ENCODE measurements at regions not wholly inside any gene's neighbourhood (a gene's known extent, or its start where the extent isn't known, plus 50 kb on each side); places are given as distances from the start of the nearest gene placed in this dataset.
"Not testable (repeated sequence)": the region's sequence is repeated elsewhere in the genome, so short reads cannot be mapped to it uniquely, and the experiment has no call there.

DNA sequence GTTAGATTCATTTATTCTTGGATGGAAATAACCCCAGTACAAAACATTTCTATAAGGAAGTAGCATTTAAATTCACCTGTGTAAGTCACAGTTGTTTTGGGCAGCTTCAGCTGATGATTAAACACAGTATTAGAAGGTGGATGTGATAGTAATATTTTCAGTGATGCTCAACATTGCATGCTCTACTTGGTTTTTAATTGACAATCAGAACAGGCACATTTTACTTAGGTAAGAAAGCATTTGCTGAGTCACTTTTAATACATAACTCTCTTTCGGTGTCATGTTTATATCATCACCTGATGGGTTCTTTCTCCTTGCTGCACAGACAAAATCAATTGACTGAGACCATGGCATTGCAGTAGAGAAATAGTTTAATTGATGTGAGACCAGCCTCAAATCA is 80.7 kb downstream of the CMAS start (continued):
- TF ChIP-seq, protein P1, sequence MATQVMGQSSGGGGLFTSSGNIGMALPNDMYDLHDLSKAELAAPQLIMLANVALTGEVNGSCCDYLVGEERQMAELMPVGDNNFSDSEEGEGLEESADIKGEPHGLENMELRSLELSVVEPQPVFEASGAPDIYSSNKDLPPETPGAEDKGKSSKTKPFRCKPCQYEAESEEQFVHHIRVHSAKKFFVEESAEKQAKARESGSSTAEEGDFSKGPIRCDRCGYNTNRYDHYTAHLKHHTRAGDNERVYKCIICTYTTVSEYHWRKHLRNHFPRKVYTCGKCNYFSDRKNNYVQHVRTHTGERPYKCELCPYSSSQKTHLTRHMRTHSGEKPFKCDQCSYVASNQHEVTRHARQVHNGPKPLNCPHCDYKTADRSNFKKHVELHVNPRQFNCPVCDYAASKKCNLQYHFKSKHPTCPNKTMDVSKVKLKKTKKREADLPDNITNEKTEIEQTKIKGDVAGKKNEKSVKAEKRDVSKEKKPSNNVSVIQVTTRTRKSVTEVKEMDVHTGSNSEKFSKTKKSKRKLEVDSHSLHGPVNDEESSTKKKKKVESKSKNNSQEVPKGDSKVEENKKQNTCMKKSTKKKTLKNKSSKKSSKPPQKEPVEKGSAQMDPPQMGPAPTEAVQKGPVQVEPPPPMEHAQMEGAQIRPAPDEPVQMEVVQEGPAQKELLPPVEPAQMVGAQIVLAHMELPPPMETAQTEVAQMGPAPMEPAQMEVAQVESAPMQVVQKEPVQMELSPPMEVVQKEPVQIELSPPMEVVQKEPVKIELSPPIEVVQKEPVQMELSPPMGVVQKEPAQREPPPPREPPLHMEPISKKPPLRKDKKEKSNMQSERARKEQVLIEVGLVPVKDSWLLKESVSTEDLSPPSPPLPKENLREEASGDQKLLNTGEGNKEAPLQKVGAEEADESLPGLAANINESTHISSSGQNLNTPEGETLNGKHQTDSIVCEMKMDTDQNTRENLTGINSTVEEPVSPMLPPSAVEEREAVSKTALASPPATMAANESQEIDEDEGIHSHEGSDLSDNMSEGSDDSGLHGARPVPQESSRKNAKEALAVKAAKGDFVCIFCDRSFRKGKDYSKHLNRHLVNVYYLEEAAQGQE (IDR thresholded peaks at IDR 0.05), result no peak
- TF ChIP-seq, protein P2, sequence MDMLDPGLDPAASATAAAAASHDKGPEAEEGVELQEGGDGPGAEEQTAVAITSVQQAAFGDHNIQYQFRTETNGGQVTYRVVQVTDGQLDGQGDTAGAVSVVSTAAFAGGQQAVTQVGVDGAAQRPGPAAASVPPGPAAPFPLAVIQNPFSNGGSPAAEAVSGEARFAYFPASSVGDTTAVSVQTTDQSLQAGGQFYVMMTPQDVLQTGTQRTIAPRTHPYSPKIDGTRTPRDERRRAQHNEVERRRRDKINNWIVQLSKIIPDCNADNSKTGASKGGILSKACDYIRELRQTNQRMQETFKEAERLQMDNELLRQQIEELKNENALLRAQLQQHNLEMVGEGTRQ (IDR thresholded peaks at IDR 0.05), result no peak

DNA sequence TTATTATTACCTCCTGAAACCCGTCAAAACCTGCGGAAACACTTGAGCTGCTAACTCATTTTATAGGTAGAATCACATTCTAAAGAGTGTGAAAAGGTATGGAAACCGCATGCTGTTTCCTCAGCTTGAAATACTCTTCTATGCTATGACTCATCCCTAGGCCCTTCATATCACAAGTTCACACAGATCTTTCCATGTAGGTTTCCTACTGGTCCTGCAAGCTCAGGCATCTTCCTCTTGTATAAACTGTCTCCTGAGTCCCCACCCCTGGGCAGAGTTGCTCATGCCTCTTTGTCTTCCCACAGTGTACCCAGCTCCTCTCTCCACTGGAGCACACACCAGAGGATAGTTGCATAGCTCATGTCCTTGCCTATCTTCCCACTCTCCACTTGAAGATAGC is 84.7 kb downstream of the CMAS start:
- 44% methylated on average over 3 of the region's 3 CpGs for WGBS (ENCODE audit: missing lambda C conversion rate)
- TF ChIP-seq, protein P3, sequence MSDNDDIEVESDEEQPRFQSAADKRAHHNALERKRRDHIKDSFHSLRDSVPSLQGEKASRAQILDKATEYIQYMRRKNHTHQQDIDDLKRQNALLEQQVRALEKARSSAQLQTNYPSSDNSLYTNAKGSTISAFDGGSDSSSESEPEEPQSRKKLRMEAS (IDR thresholded peaks at IDR 0.05), result no peak
- no peak for TF ChIP-seq FOSL2 (IDR thresholded peaks at IDR 0.05)
- TF ChIP-seq FOSL2 (CRISPR knock-in tag; IDR thresholded peaks at IDR 0.05), result peak; percentile 38; the same call in 1 of the 2 replicates
- H3K4me2 ChIP-seq, result no peak overlapping the region
- DNase-seq (ENCODE audit: low read depth in 1 of 2, low spot score in 1 of 2) (no peak), FAIRE-seq (no peak), ATAC-seq (no peak)
- H3K9me3 ChIP-seq, result peaks cover 3% of the 10 kb centered on the region; the same call in 2 of the 3 replicates
- H3K27ac ChIP-seq, result no peak overlapping the region
- ChIA-PET POLR2A (interaction anchor here (0.5 kb wide), 1 partner anchor 173 kb away, joined by 3 read pairs; no protein-coding TSS in a partner anchor), CTCF (interaction anchor here (0.7 to 1.1 kb wide), 2 partner anchors 96 to 205 kb away, joined by 3 read pairs; no protein-coding TSS in a partner anchor)
- H3K4me3 ChIP-seq, result no peak overlapping the region
- H3K4me1 ChIP-seq, result no peaks in the 10 kb centered on the region

DNA sequence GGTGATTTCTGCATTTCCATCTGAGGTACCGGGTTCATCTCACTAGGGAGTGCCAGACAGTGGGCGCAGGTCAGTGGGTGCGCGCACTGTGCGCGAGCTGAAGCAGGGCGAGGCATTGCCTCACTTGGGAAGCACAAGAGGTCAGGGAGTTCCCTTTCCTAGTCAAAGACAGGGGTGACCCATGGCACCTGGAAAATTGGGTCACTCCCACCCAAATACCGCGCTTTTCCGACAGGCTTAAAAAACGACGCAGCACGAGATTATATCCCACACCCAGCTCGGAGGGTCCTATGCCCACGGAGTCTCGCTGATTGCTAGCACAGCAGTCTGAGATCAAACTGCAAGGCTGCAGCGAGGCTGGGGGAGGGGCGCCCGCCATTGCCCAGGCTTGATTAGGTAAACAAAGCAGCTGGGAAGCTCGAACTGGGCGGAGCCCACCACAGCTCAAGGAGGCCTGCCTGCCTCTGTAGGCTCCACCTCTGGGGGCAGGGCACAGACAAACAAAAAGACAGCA is 90.6 kb downstream of the CMAS start:
- CTCF ChIA-PET; H3K9me3 ChIP-seq; FAIRE-seq; POLR2A ChIA-PET; H3K4me3 ChIP-seq; H3K4me2 ChIP-seq; DNase-seq (ENCODE audit: low read depth in 1 of 2, low spot score in 1 of 2); ATAC-seq; H3K27ac ChIP-seq; H3K4me1 ChIP-seq: not testable (repeated sequence)
- 69% methylated on average over 10 of the region's 21 CpGs for whole genome bisulfite sequencing (ENCODE audit: missing lambda C conversion rate)
